Suprapubic skin (tissue), 4 donors: ENCODE measurements at regions not wholly inside any gene's neighbourhood (a gene's known extent, or its start where the extent isn't known, plus 50 kb on each side); places are given as distances from the start of the nearest gene placed in this dataset.

ENCODE experiments used
- CTCF ChIP-seq, 2 donors: fragments of 200-600 bp in 1 of 2; fragments of 450-650 bp in 1 of 2; sonication (generic) in 1 of 2; IDR thresholded peaks; one replicate each; pipeline ENCODE4 v1.5.1; 2016 to 2019; ENCODE audit warnings: antibody characterized with exemption in 2 of 2, mild to moderate bottlenecking in 1 of 2, moderate library complexity in 1 of 2
- POLR2A ChIP-seq, 2 donors: fragments of 450-650 bp; IDR thresholded peaks; one replicate each; pipeline ENCODE4 v1.6.1; 2017; ENCODE audit warnings: antibody characterized with exemption in 2 of 2, mild to moderate bottlenecking in 2 of 2, moderate library complexity in 2 of 2
- POLR2AphosphoS5 ChIP-seq, 3 donors: sonication (generic); formaldehyde crosslinking; IDR thresholded peaks; one replicate each; pipeline ENCODE4 v1.6.1; 2017; ENCODE audit warnings: antibody characterized with exemption in 3 of 3

GRCh38 chr18:67108894-67109293 is 407.6 kb downstream of the DSEL start:
- TF ChIP-seq CTCF (IDR thresholded peaks at IDR 0.05) = no peak
- no peak for TF ChIP-seq POLR2A (IDR thresholded peaks at IDR 0.05)
- no peak for TF ChIP-seq POLR2AphosphoS5 (IDR thresholded peaks at IDR 0.05)
